HG02588 (cell line): ENCODE measurements at regions not wholly inside any gene's neighbourhood (a gene's known extent, or its start where the extent isn't known, plus 50 kb on each side); places are given as distances from the start of the nearest gene placed in this dataset.
"Not testable (repeated sequence)": the region's sequence is repeated elsewhere in the genome, so short reads cannot be mapped to it uniquely, and the experiment has no call there.

Experiments used
- ATAC-seq: cut with Tn5 transposase; IDR thresholded peaks from one replicate; pipeline ENCODE4 v1.9.1; 2021; ENCODE audit warnings: mild to moderate bottlenecking, moderate library complexity; ENCODE audit not compliant: unreplicated experiment

- ATAC-seq: no peak
Measured at GRCh38 chr13:87153371-87153770, 517.8 kb upstream of the SLITRK5 start.

DNA sequence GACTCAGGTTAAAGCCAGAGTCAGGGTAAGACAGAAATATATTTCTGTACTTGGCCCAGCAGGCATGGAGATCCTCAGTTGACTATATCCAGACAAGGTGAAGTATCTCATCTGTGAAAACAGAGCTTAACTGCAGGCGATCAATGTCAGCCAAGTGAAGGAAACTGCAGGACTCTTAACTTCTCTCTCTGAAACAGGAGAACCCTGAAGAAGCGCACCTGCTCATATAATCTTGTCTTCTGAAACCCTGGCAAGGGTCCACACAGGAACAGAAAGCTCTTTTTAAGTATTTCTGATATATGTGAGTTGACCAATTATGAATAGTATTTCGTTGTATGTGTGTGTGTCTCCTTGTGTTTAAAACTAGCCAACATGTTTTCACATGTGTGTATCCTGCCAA, 504.8 kb upstream of the SLITRK5 start:
- no peak for ATAC-seq

- ATAC-seq: no peak
Measured at GRCh38 chr13:87168390-87168789, 502.8 kb upstream of the SLITRK5 start.

GRCh38 chr13:87169337-87169736, 501.8 kb upstream of the SLITRK5 start:
- no peak for ATAC-seq

GRCh38 chr13:87172166-87172835, 498.9 kb upstream of the SLITRK5 start:
- no peak for ATAC-seq

GRCh38 chr13:87185138-87185537, 486.0 kb upstream of the SLITRK5 start:
- not testable (repeated sequence) for ATAC-seq

DNA sequence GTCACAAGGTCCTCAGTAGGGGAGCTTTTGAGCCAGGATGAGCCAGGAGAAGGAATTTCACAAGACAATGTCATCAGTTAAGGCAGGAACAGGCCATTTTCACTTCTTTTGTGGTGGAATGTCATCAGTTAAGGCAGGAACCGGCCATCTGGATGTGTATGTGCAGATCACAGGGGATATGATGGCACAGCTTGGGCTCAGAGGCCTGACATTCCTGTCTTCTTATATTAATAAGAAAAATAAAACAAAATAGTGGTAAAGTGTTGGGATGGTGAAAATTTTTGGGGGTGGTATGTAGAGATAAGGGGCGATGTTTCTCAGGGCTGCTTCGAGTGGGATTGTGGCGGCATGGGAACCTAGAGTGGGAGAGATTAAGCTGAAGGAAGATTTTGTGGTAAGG, 484.5 kb upstream of the SLITRK5 start:
- not testable (repeated sequence) for ATAC-seq

- not testable (repeated sequence) for ATAC-seq
Measured at GRCh38 chr13:87191485-87191884, 479.7 kb upstream of the SLITRK5 start.

- ATAC-seq: no peak
Measured at GRCh38 chr13:87198371-87198770, 472.8 kb upstream of the SLITRK5 start.

DNA sequence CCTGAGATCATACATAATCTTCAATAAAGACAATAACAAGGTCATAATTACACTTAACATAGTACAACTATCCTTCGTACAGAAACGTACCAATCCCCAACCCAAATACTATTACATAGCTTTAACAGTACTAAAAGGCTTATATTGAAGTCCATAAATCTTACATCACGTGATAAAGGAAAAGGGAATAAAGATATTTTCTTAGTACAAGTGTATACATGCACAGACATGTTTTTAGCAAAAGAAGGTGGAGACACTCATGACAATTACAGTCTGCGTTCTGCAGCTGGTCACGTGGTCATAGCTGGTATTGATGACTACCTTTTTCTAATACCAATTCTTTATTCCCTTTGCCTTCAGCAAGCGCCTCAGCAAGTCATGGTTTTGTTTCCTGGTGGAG, 464.5 kb upstream of the SLITRK5 start:
- no peak for ATAC-seq

- no peak for ATAC-seq
Measured at GRCh38 chr13:87207280-87208003, 463.7 kb upstream of the SLITRK5 start.

- ATAC-seq: no peak
Measured at GRCh38 chr13:87208636-87209035, 462.5 kb upstream of the SLITRK5 start.

- no peak for ATAC-seq
Measured at GRCh38 chr13:87234981-87235380, 436.2 kb upstream of the SLITRK5 start.

- no peak for ATAC-seq
Measured at GRCh38 chr13:87235621-87236020, 435.6 kb upstream of the SLITRK5 start.

- ATAC-seq: no peak
Measured at GRCh38 chr13:87244256-87244890, 426.8 kb upstream of the SLITRK5 start.

DNA sequence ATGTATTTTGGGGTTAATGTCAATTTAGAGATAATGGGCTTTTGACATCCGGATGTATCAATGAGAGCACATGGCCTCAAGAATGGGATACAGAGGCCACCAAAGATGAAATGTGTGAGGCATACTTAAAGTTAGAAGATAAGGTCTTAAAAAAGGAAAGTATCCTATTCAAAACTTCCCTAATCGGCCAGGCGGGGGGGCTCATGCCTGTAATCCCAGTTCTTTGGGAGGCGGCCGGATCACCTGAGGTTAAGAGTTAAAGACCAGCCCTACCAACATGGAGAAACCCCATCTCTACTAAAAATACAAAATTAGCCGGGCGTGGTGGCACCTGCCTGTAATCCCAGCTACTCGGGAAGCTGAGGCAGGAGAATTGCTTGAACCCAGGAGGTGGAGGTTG, 421.3 kb upstream of the SLITRK5 start:
- ATAC-seq: not testable (repeated sequence)

- no peak for ATAC-seq
Measured at GRCh38 chr13:87255394-87255793, 415.8 kb upstream of the SLITRK5 start.

GRCh38 chr13:87259479-87260083, 411.6 kb upstream of the SLITRK5 start:
- no peak for ATAC-seq

GRCh38 chr13:87274209-87274819, 396.9 kb upstream of the SLITRK5 start:
- no peak for ATAC-seq

DNA sequence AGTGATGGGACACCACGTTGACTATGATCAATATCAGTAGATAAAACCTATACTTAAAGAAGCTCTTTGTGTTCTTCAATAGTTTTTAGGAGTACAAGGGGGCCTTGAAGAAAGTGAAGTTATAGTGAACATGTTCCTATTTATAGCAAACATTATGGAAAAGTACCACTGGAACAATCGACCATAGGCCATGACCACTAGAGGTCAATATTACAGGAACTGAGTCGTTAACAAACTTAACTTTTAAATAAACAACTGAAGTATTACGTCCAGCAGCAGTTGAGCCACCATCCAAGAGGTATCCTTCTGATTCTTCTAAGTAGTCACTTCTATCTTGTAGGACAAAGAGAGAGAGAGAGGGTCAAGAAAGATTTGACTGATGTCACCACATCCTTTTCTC, 391.0 kb upstream of the SLITRK5 start:
- no peak for ATAC-seq

DNA sequence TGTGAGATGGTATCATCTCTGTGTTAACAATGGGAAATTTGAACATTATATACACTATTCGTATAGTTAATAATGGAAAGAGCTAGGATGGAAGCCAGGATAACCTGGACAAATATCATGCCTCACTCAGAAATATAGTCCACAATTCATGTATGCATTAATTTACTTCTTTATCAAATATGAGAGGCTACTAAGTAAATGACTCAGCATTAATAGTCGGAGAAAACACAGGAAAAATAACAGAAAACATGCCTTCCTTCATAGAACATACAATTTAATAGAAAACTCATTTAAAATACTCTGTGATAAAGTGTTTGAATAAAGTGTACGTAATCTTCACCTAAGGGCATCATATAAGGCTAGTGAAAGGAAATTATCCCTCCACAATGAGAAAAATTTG, 383.4 kb upstream of the SLITRK5 start:
- no peak for ATAC-seq
